ENCODE measurements at regions not wholly inside any gene's neighbourhood (a gene's known extent, or its start where the extent isn't known, plus 50 kb on each side); places are given as distances from the start of the nearest gene placed in this dataset.

GRCh38 chr13:40116008-40116407 is 460.5 kb downstream of the COG6 start:
- Histone ChIP-seq H3K79me2 (ENCODE audit: control insufficient read depth, insufficient read depth, low read length) (no peaks in the 10 kb centered on the region), H3K4me1 (replicated peaks in 1 of 2; ENCODE audit: control insufficient read depth in 2 of 2, insufficient read depth in 2 of 2, low read length in 2 of 2) (peaks cover 0 to 11% of the 10 kb centered on the region in 2 experiments; a peak in 2 of 5 replicates), H3K9me1 (ENCODE audit: control insufficient read depth, insufficient read depth, low read length) (no peaks in the 10 kb centered on the region), H2AFZ (ENCODE audit: low read depth, low read length) (peak overlapping the region; percentile 92), H3K4me3 (no peak overlapping the region), H3K36me3 (ENCODE audit: control insufficient read depth, insufficient read depth, low read length) (no peaks in the 10 kb centered on the region), H3K27ac (ENCODE audit: extremely low read depth, low read depth, low read length) (peak overlapping the region; percentile 68; the same call in 2 of the 3 replicates), H3K9me3 (replicated peaks; ENCODE audit: control insufficient read depth, insufficient read depth, low read depth, low read length) (no peaks in the 10 kb centered on the region), H4K20me1 (replicated peaks; ENCODE audit: control insufficient read depth, insufficient read depth, low read length) (no peaks in the 10 kb centered on the region), H3K9ac (ENCODE audit: insufficient read depth in 1 of 2, low read depth in 2 of 2, low read length in 2 of 2) (no peak overlapping the region), H3K27me3 (ENCODE audit: control insufficient read depth in 2 of 2, insufficient read depth in 2 of 2, low read length in 2 of 2) (no peaks in the 10 kb centered on the region), H3K4me2 (ENCODE audit: insufficient read depth, low read length) (peak overlapping the region; percentile 41; the same call in 1 of the 2 replicates)
- in situ Hi-C loops (cut with MboI) (no loop called here), intact Hi-C loops (cut with micrococcal nuclease) (no loop called here)
- DNase-seq (ENCODE audit: extremely low read depth in 1 of 4, low spot score in 3 of 4) (peak; percentile 41 to 61 (median 51)), FAIRE-seq (peak; percentile 95), ATAC-seq (peak; percentile 85)
- CTCF ChIA-PET (ENCODE audit: low intra/inter-chr PET ratio), result no interaction called here
- no TSS peak for BruUV-seq (replicated peaks)
- WGBS (ENCODE audit: insufficient coverage, low coverage, missing lambda C conversion rate), result 2% methylated on average over 6 of the region's 6 CpGs
- POLR2A ChIA-PET, result no interaction called here
- TF ChIP-seq ZNF140 (CRISPR knock-in tag; IDR thresholded peaks at IDR 0.05) (no peak), SIX5 (IDR thresholded peaks at IDR 0.05; ENCODE audit: borderline replicate concordance in 1 of 2, insufficient read depth in 1 of 2, low read depth in 1 of 2, low read length in 2 of 2) (no peak), ZNF778 (CRISPR knock-in tag; IDR thresholded peaks at IDR 0.05) (no peak), ZNF347 (CRISPR knock-in tag; IDR thresholded peaks at IDR 0.05; ENCODE audit: low read depth) (no peak), ZSCAN29 (IDR thresholded peaks at IDR 0.05) (no peak), TEAD4 (IDR thresholded peaks at IDR 0.05; ENCODE audit: low read length) (no peak), TEAD4 (CRISPR knock-in tag; IDR thresholded peaks at IDR 0.05; ENCODE audit: borderline replicate concordance) (no peak), CHCHD3 (CRISPR knock-in tag; IDR thresholded peaks at IDR 0.05) (no peak), TCF3 (CRISPR knock-in tag; IDR thresholded peaks at IDR 0.05) (no peak), JUNB (CRISPR knock-in tag; conservative IDR thresholded peaks at IDR 0.05) (peak; percentile 83), ZNF707 (CRISPR knock-in tag; conservative IDR thresholded peaks at IDR 0.05) (no peak), BACH1 (tag; IDR thresholded peaks at IDR 0.05) (peak; percentile 35; the same call in 1 of the 2 replicates), CTCFL (IDR thresholded peaks at IDR 0.05; ENCODE audit: borderline replicate concordance, insufficient read depth, low read depth, low read length, poor library complexity, severe bottlenecking) (no peak), CHD2 (IDR thresholded peaks at IDR 0.05; ENCODE audit: low read depth, low read length) (no peak), MITF (IDR thresholded peaks at IDR 0.05) (no peak), ZNF274 (IDR thresholded peaks at IDR 0.05; ENCODE audit: borderline replicate concordance, low read depth, low read length) (no peak), PRMT5 (CRISPR knock-in tag; IDR thresholded peaks at IDR 0.05) (no peak), ZBTB49 (CRISPR knock-in tag; IDR thresholded peaks at IDR 0.05; ENCODE audit: borderline replicate concordance) (no peak)
